Keratinocyte (primary cell): ENCODE measurements at regions not wholly inside any gene's neighbourhood (a gene's known extent, or its start where the extent isn't known, plus 50 kb on each side); places are given as distances from the start of the nearest gene placed in this dataset.

Experiments used
- DNase-seq: peaks from one replicate; pipeline ENCODE4 v3.0.0-alpha.2; 2011; ENCODE audit warnings: low read depth, missing footprints, low spot score
- FAIRE-seq: peaks from 2 replicates; lab custom pipeline; 2011; peaks lifted over from hg19 to GRCh38; lab: Jason Lieb, UNC
- H2AFZ ChIP-seq: 2 replicates; pipeline ENCODE4 v1.6.0; 2012; ENCODE audit warnings: low read length, control low read depth, inconsistent platforms; ENCODE audit not compliant: control insufficient read depth
- H3K27ac ChIP-seq: 2 replicates; pipeline ENCODE4 v1.5.1; 2011; ENCODE audit warnings: low read length; ENCODE audit not compliant: control insufficient read depth, insufficient read depth
- H3K27me3 ChIP-seq: 3 replicates; pipeline ENCODE4 v1.6.0; 2011; ENCODE audit warnings: low read length; ENCODE audit not compliant: control insufficient read depth, insufficient read depth; ENCODE audit errors: extremely low read depth
- H3K36me3 ChIP-seq, 2 experiments: 2 replicates in 1 of 2; 3 replicates in 1 of 2; pipeline ENCODE4 v1.5.1; 2011; ENCODE audit warnings: low read length in 2 of 2, mild to moderate bottlenecking in 1 of 2; ENCODE audit not compliant: control insufficient read depth in 2 of 2, insufficient read depth in 2 of 2; ENCODE audit errors: extremely low read depth in 1 of 2
- H3K4me1 ChIP-seq: 3 replicates; pipeline ENCODE4 v1.5.1; 2011; ENCODE audit warnings: low read length; ENCODE audit not compliant: control insufficient read depth, insufficient read depth; ENCODE audit errors: extremely low read depth
- H3K4me2 ChIP-seq: 3 replicates; pipeline ENCODE4 v1.6.0; 2011; ENCODE audit warnings: low read depth, low read length; ENCODE audit not compliant: control insufficient read depth, insufficient read depth; ENCODE audit errors: extremely low read depth
- H3K4me3 ChIP-seq, 3 experiments: fragments of 200-600 bp in 1 of 3; sonication (generic) in 1 of 3; 2 replicates in 2 of 3; 3 replicates in 1 of 3; pipeline ENCODE4 v1.5.1; 2011 to 2016; ENCODE audit warnings: low read length in 3 of 3, mild to moderate bottlenecking in 3 of 3, control low read depth in 2 of 3, inconsistent platforms in 1 of 3, low read depth in 1 of 3, mixed read lengths in 1 of 3, mixed run types in 1 of 3, moderate library complexity in 1 of 3; ENCODE audit not compliant: control insufficient read depth in 2 of 3, insufficient read depth in 2 of 3; ENCODE audit errors: extremely low read depth in 1 of 3
- H3K79me2 ChIP-seq: 2 replicates; pipeline ENCODE4 v1.6.0; 2012; ENCODE audit warnings: low read length; ENCODE audit not compliant: control insufficient read depth, insufficient read depth
- H3K9ac ChIP-seq: 3 replicates; pipeline ENCODE4 v1.6.0; 2011; ENCODE audit warnings: low read length; ENCODE audit not compliant: control insufficient read depth, insufficient read depth; ENCODE audit errors: extremely low read depth
- H3K9me1 ChIP-seq: 3 replicates; pipeline ENCODE4 v1.6.0; 2011; ENCODE audit warnings: low read length; ENCODE audit not compliant: control insufficient read depth, insufficient read depth; ENCODE audit errors: extremely low read depth
- H3K9me3 ChIP-seq: 2 replicates; pipeline ENCODE4 v1.5.1; 2012; ENCODE audit warnings: low read depth, low read length; ENCODE audit not compliant: control insufficient read depth
- H4K20me1 ChIP-seq: 3 replicates; pipeline ENCODE4 v1.6.0; 2011; ENCODE audit warnings: low read length; ENCODE audit not compliant: control insufficient read depth, insufficient read depth; ENCODE audit errors: extremely low read depth
- CTCF ChIP-seq, 3 experiments: IDR thresholded peaks in 1 of 3; conservative IDR thresholded peaks in 1 of 3; optimal IDR thresholded peaks in 1 of 3; 2 replicates in 2 of 3; 3 replicates in 1 of 3; pipeline versions ENCODE3 to v1.5.1; 2011; ENCODE audit warnings: low read length in 3 of 3, mild to moderate bottlenecking in 3 of 3, moderate library complexity in 2 of 3, control low read depth in 1 of 3, inconsistent platforms in 1 of 3; ENCODE audit not compliant: insufficient read depth in 2 of 3; ENCODE audit errors: extremely low read depth in 1 of 3
- EZH2 ChIP-seq: IDR thresholded peaks from one replicate; pipeline ENCODE4 v1.6.1; 2012; ENCODE audit warnings: inconsistent platforms, mild to moderate bottlenecking, low read length, moderate library complexity
- dilution Hi-C: fragments of 300-500 bp; cut with MboI; formaldehyde crosslinking; loops from one replicate; pipeline ENCODE4 v1.7.0; 2020; ENCODE audit warnings: low sequenced_read_pairs; ENCODE audit not compliant: extremely low pct_ligation_motif_present

DNA sequence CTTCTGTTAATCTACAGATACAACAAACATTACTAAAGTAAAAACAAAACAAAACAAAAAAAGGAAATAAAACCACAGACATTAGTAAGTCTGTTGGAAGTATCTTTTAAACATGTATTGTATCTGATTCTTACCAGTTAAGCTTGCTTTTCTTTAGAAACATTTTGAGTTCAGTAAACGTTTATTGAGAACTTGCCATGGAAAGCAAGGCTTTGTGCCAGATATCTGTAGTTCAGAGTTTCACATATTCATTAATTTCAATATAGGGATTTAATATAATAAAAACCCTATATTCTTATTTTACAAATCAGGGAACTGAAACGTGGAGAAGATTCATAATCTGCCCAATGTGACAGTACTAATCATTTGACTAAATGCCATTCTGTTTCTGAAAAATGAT lies 1101.0 kb upstream of the GYPC start:
- Histone ChIP-seq H3K27me3 (no peaks in the 10 kb centered on the region), H3K9ac (no peak overlapping the region), H3K36me3 (no peaks in the 10 kb centered on the region), H3K4me1 (no peaks in the 10 kb centered on the region), H2AFZ (no peak overlapping the region), H3K9me3 (no peaks in the 10 kb centered on the region), H3K4me3 (no peak overlapping the region), H3K9me1 (no peaks in the 10 kb centered on the region), H3K27ac (no peak overlapping the region), H4K20me1 (no peaks in the 10 kb centered on the region), H3K79me2 (no peaks in the 10 kb centered on the region), H3K4me2 (no peak overlapping the region)
- no peak for FAIRE-seq
- dilution Hi-C loops, result no loop called here
- TF ChIP-seq EZH2 (no peak), CTCF (optimal IDR thresholded peaks at IDR 0.05 in 1 of 3, IDR thresholded peaks at IDR 0.05 in 1 of 3, conservative IDR thresholded peaks at IDR 0.05 in 1 of 3; ENCODE audit: extremely low read depth in 1 of 3, insufficient read depth in 2 of 3, low read length in 3 of 3) (no peak)
- DNase-seq, result no peak

GRCh38 chr2:125559186-125559585 lies 1096.8 kb upstream of the GYPC start:
- Histone ChIP-seq H3K4me3 (no peak overlapping the region), H3K4me2 (no peak overlapping the region), H3K4me1 (no peaks in the 10 kb centered on the region), H3K27ac (no peak overlapping the region), H3K9me1 (no peaks in the 10 kb centered on the region), H3K79me2 (no peaks in the 10 kb centered on the region), H3K27me3 (no peaks in the 10 kb centered on the region), H3K9ac (no peak overlapping the region), H3K9me3 (no peaks in the 10 kb centered on the region), H4K20me1 (no peaks in the 10 kb centered on the region), H3K36me3 (no peaks in the 10 kb centered on the region), H2AFZ (no peak overlapping the region)
- FAIRE-seq (no peak), DNase-seq (no peak)
- dilution Hi-C loops, result no loop called here
- TF ChIP-seq EZH2 (no peak), CTCF (optimal IDR thresholded peaks at IDR 0.05 in 1 of 3, IDR thresholded peaks at IDR 0.05 in 1 of 3, conservative IDR thresholded peaks at IDR 0.05 in 1 of 3; ENCODE audit: extremely low read depth in 1 of 3, insufficient read depth in 2 of 3, low read length in 3 of 3) (no peak)
